Fibroblast of peridontal ligament (primary cell): ENCODE measurements at regions not wholly inside any gene's neighbourhood (a gene's known extent, or its start where the extent isn't known, plus 50 kb on each side); places are given as distances from the start of the nearest gene placed in this dataset.

ENCODE experiments used
- DNase-seq: peaks from one replicate; pipeline ENCODE4 v3.0.0-alpha.2; 2010; ENCODE audit errors: extremely low read depth

- DNase-seq: no peak
Observed at GRCh38 chr13:88863116-88863515, 1191.9 kb downstream of the SLITRK5 start.

GRCh38 chr13:88866195-88866594 lies 1195.0 kb downstream of the SLITRK5 start:
- no peak for DNase-seq

GRCh38 chr13:88883741-88884140 lies 1212.6 kb downstream of the SLITRK5 start:
- no peak for DNase-seq

DNA sequence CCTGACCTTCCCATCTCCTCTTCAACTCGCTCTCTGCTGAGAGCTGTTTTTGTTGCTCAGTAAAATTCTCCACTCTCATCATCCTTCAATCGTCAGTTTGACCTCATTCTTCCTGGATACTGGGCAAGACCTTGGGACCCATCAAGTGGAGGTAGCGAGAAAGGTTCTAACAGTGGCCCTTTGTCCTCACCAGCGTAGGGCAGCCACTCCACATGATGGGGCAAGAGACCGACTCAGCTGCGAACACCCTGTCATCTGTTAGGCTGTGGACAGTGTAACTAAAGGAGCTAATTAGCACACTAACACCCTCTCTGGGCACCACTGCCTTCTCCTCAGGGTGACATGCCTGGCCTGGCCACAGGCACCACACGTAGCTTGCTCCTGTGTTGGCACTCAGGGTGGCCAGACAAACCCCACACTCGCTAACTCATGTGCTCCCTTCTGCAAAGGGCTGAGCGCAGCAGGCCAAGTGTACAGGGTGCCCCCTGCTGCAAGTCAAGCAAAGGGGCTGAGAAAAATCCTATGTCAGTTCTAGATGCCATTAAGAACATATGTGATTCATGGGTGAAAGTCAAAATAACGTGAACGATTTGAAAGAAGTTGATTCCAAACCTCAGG lies 1216.0 kb downstream of the SLITRK5 start:
- no peak for DNase-seq

GRCh38 chr13:88895261-88895941 lies 1224.2 kb downstream of the SLITRK5 start:
- DNase-seq: no peak

DNA sequence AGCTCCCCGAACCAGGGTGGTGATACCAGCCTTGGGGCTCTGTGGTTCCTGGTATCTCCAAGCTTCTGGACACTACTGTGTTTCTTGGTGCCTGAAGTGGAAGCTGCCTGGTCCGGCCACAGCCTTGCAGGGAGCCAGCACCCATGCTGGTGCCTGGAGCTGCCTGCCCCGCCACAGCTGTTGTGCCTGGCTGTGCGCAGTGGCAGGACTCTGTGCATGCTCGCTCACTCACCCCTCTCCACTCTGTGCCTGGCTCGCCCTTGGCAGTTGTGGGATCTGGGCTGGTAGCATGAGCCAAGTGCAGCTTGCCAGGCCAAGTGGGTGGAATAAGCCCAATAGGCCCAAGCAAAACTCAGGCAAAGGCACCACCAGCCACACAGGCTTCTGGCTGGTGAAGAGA lies 1225.3 kb downstream of the SLITRK5 start:
- DNase-seq: no peak

DNA sequence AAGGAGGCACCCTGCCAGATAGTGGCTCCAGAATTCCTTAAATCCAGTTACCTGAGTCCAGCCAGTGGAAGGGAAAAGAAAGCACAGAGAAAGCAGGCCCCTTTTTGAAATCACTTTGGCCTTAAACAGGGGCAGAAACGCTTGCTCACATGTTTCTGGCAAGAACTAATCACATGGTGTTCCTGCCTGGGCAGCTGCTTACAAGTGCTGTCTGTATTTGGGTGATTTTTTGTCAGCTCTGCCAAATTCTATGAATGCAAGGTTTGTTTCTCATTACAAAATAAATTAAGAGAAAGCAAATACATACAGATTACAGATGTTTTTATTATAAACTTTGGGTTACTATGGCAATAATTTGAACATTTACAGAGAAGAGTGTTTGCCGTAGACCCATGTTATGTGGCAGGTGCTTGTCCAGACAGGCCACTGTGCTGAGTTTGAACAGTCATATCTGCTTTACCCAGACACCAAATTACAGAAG lies 1237.8 kb downstream of the SLITRK5 start:
- no peak for DNase-seq

GRCh38 chr13:88919970-88920628 lies 1248.9 kb downstream of the SLITRK5 start:
- no peak for DNase-seq

DNA sequence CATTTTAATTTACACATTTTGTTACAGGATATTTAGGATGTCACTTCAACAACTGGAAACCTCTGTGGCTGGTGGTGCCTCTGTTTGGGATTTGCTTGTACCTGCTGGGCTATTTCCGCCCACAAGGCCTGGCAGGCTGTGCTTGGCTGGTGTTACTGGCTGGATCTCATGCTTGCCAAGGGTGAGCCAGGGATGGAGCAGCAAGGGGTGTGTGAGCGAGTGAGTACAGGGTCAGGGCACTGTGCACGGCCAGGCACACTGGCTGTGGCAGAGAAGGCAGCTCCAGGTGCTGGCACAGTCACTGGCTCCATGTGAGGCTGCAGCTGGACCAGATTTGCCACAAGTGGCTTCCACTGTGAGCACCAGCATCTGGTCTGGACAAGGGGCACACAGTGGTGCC lies 1254.8 kb downstream of the SLITRK5 start:
- DNase-seq: no peak

DNA sequence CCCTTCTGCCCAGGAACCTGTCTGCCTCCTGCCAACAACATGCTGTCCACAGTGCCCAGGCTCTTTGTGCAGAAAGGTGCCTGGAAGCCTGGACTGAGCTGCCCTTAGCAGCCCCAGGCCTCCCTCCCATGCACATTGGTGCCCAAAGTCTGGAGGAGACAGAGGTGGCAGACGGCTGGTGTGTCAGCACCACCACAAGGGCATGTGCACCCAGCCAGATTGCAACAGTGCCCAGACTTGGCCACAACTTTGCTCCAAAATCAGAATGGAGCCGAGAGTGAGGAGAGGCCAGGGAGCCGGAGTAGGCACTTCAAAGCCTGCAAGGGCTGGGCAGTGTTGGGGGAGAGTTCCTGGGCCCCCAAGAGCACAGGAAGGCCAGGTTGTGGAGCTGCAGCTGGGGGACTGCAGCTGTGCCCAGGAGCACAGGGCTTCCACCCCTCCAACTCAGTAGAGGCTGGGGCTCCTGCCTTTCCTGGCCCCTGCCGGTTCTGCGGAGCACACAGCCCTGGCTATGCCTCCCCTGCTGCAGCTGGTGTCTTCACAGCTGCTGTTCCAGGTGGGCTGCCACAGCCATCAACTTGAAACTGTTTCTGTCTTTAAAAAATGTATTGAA lies 1255.8 kb downstream of the SLITRK5 start:
- no peak for DNase-seq

DNA sequence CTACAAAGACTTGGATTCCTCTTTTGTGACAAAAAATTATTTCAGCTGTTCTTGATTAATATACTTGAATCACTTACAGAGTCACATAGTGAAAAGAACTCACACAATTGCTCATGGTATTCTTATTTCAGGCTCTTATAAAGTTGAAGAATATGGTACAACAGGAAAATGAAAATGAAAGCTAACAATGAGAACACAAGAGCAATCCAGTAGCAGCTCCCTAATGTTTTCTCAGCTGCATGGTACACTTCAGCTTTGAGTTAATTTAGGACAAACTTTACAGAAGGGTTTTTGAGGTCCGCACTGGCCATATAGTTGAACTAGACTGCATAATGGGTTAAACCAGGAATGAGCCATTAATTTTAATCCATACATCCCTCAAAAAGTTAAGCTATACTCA lies 1261.8 kb downstream of the SLITRK5 start:
- DNase-seq: no peak

- no peak for DNase-seq
Observed at GRCh38 chr13:88937384-88937783, 1266.2 kb downstream of the SLITRK5 start.

GRCh38 chr13:88945793-88946192 lies 1274.6 kb downstream of the SLITRK5 start:
- DNase-seq: no peak

DNA sequence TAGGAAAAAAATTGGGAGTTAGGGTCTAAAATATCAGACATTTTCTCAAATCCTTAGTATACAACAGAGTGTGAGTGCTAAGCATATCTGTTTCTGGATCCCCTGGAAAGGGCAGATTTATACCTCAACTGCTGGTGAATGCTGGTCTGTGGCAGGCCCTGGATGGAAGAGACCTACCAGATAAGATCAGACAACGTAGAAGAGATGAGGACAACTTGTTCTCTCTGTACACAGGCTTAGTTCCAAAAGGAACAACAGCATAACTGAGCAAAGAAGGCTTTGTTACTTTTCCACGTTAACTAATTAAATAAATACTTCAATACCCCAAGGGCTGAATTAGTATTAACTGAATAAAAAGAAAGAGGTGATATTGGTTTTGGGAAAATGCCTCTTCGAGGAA lies 1277.3 kb downstream of the SLITRK5 start:
- no peak for DNase-seq

GRCh38 chr13:88958821-88959220 lies 1287.7 kb downstream of the SLITRK5 start:
- DNase-seq: no peak

- DNase-seq: no peak
Observed at GRCh38 chr13:88976466-88976865, 1305.3 kb downstream of the SLITRK5 start.

DNA sequence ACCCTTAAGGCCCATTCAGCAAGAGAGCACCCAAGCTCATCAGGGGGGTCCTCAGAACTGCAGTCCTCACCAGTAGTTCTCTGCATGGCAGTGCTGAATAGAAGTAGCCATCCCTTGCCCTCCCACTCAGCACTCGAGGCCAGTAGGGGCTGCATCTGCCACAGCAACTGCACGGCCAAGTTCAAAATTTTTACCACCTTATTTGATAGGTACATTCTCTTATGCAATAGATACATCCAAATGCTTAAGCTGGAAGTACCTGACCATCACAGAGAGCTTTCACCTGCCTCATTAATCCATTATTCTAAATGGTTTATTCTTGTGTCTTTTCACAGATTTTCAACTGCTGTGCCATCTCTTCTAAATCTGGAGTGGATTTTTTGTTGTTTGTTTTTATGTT lies 1307.4 kb downstream of the SLITRK5 start:
- DNase-seq: no peak

- no peak for DNase-seq
Observed at GRCh38 chr13:88979465-88980175, 1308.4 kb downstream of the SLITRK5 start.

DNA sequence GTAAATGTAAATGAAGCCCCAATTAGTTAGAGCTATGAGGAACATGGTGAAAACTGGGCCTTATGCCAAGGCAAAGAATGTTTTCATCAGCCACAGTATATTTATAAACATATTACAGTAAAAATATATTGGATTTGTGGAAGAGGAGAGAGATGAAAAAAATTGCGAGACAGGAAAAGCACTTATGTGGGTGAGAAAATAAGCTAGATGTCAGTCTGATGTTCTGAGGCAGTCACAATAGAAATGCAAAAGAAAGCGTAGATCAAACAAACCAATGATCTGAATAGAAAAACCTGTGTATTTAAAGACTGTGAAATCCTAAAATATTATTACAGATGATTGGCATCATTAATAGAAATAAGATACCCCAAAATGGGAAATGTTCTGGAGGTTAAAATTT lies 1332.5 kb downstream of the SLITRK5 start:
- no peak for DNase-seq

GRCh38 chr13:89011615-89012014 lies 1340.4 kb downstream of the SLITRK5 start:
- no peak for DNase-seq

- DNase-seq: no peak
Observed at GRCh38 chr13:89027694-89028306, 1356.6 kb downstream of the SLITRK5 start.

DNA sequence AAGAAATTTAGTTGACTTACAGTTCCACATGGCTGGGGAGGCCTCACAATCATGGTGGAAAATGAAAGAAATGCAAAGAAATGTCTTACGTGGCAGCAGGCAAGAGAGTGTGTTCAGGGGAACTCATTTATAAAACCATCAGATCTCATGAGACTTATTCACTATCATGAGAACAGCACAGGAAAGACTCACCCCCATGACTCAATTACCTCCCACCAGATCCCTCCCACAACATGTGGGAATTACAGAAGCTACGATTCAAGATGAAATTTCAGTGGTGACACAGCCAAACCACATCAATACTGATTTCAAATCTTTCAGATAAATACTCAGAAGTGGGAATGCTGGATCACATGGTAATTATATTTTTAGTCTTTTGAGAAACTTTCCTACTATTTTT lies 1357.9 kb downstream of the SLITRK5 start:
- no peak for DNase-seq
